Loucy (cell line): ENCODE measurements at regions not wholly inside any gene's neighbourhood (a gene's known extent, or its start where the extent isn't known, plus 50 kb on each side); places are given as distances from the start of the nearest gene placed in this dataset.

Experiments used
- H2AFZ ChIP-seq: fragments of 200-600 bp; sonication (generic); 2 replicates; pipeline ENCODE4 v1.6.0; 2016; ENCODE audit warnings: antibody characterized with exemption, mild to moderate bottlenecking, low read length, moderate library complexity
- H3F3A ChIP-seq: fragments of 200-600 bp; 2 replicates; pipeline ENCODE4 v1.6.0; 2016; ENCODE audit warnings: antibody characterized with exemption, low read depth, mild to moderate bottlenecking
- H3K27me3 ChIP-seq: fragments of 200-600 bp; sonication (generic); 2 replicates; pipeline ENCODE4 v1.6.1; 2014; ENCODE audit warnings: low read length, mild to moderate bottlenecking; ENCODE audit not compliant: insufficient read depth, poor library complexity, severe bottlenecking
- H3K36me3 ChIP-seq: fragments of 200-600 bp; sonication (generic); 2 replicates; pipeline ENCODE4 v1.6.1; 2016; ENCODE audit warnings: low read length; ENCODE audit not compliant: insufficient read depth
- H3K4me1 ChIP-seq: fragments of 200-600 bp; sonication (generic); 2 replicates; pipeline ENCODE4 v1.5.1; 2014; ENCODE audit warnings: low read length, mild to moderate bottlenecking; ENCODE audit not compliant: insufficient read depth, poor library complexity, severe bottlenecking
- H3K4me2 ChIP-seq: fragments of 200-600 bp; sonication (generic); 2 replicates; pipeline ENCODE4 v1.6.0; 2014; ENCODE audit warnings: antibody characterized with exemption, low read length, low read depth, mild to moderate bottlenecking; ENCODE audit not compliant: poor library complexity, severe bottlenecking
- H3K4me3 ChIP-seq: fragments of 200-600 bp; sonication (generic); 2 replicates; pipeline ENCODE4 v1.5.1; 2014; ENCODE audit warnings: low read length, mild to moderate bottlenecking, mixed read lengths; ENCODE audit not compliant: poor library complexity, severe bottlenecking
- H3K79me2 ChIP-seq: fragments of 200-600 bp; sonication (generic); 2 replicates; pipeline ENCODE4 v1.6.1; 2014; ENCODE audit warnings: low read length; ENCODE audit not compliant: insufficient read depth
- H3K9ac ChIP-seq: fragments of 200-600 bp; sonication (generic); 2 replicates; pipeline ENCODE4 v1.6.0; 2014; ENCODE audit warnings: mild to moderate bottlenecking, low read depth, low read length, moderate library complexity; ENCODE audit not compliant: poor library complexity, severe bottlenecking
- H3K9me2 ChIP-seq: fragments of 200-600 bp; sonication (generic); replicated peaks from 2 replicates; pipeline ENCODE4 v1.6.1; 2016; ENCODE audit warnings: low read depth, low read length, mixed read lengths
- H3K9me3 ChIP-seq: fragments of 200-600 bp; sonication (generic); 2 replicates; pipeline ENCODE4 v1.6.1; 2014; ENCODE audit warnings: mild to moderate bottlenecking, antibody characterized with exemption, low read length, low read depth; ENCODE audit not compliant: insufficient read depth
- H4K20me1 ChIP-seq: fragments of 200-600 bp; sonication (generic); 2 replicates; pipeline ENCODE4 v1.6.0; 2014; ENCODE audit warnings: antibody characterized with exemption, low read length, mild to moderate bottlenecking; ENCODE audit not compliant: insufficient read depth, poor library complexity, severe bottlenecking
- EZH2phosphoT487 ChIP-seq: fragments of 200-600 bp; IDR thresholded peaks from 2 replicates; pipeline ENCODE4 v1.6.1; 2018; ENCODE audit warnings: antibody characterized with exemption, mild to moderate bottlenecking, moderate library complexity, borderline replicate concordance
- TF ChIP-seq, protein P1 (sequence below): fragments of 200-600 bp; sonication (generic); conservative IDR thresholded peaks from 2 replicates; pipeline ENCODE4 v1.5.1; 2014; ENCODE audit warnings: mild to moderate bottlenecking, antibody characterized with exemption, low read length

DNA sequence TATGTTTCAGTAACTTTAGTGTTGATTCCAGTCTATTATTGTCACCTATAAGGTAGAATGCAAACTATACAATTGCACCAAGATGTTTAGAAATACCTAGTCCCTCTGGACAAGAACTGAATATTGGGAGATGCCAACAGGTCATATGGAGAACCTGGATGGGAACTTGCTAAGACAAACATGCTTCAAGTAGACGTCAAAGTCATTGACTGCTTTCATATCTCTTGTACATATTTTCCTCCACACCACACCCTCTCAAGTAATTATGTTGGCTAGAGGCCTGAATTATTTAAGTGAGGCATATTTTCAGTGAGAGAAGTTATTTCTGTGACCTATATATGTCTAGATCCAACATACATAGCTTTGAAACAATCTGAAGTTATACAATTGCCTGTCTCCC lies 453.3 kb downstream of the ELAVL2 start:
- Histone ChIP-seq H3K9me2 (no peaks in the 10 kb centered on the region), H2AFZ (no peak overlapping the region), H3K27me3 (no peaks in the 10 kb centered on the region), H3K9me3 (no peaks in the 10 kb centered on the region), H3K4me3 (no peak overlapping the region), H3K79me2 (no peaks in the 10 kb centered on the region), H3F3A (no peaks in the 10 kb centered on the region), H3K4me2 (no peak overlapping the region), H3K36me3 (no peaks in the 10 kb centered on the region), H3K9ac (no peak overlapping the region), H3K4me1 (no peaks in the 10 kb centered on the region), H4K20me1 (no peaks in the 10 kb centered on the region)
- TF ChIP-seq EZH2phosphoT487 = no peak
- TF ChIP-seq, protein P1, sequence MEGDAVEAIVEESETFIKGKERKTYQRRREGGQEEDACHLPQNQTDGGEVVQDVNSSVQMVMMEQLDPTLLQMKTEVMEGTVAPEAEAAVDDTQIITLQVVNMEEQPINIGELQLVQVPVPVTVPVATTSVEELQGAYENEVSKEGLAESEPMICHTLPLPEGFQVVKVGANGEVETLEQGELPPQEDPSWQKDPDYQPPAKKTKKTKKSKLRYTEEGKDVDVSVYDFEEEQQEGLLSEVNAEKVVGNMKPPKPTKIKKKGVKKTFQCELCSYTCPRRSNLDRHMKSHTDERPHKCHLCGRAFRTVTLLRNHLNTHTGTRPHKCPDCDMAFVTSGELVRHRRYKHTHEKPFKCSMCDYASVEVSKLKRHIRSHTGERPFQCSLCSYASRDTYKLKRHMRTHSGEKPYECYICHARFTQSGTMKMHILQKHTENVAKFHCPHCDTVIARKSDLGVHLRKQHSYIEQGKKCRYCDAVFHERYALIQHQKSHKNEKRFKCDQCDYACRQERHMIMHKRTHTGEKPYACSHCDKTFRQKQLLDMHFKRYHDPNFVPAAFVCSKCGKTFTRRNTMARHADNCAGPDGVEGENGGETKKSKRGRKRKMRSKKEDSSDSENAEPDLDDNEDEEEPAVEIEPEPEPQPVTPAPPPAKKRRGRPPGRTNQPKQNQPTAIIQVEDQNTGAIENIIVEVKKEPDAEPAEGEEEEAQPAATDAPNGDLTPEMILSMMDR = no peak

DNA sequence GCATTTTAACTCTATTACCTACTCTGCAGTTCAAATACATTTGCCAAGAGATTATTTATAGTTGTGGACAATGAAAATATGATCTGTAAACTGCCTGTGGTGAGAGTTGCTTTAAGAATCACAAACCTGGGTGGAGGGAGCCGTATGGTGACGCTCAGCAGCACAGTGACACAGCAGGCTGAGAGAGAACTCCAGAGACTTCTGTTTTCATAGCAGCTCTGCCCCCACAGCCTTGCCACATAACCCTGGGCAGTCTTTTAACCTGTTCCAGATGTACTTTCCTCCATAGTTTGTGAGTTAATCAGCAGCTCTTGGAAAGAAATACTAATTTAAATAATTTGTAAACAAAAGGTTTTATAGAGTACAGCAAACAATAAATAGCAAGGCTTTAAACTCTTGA lies 450.5 kb downstream of the ELAVL2 start:
- Histone ChIP-seq H3K9me2 (no peaks in the 10 kb centered on the region), H3K4me2 (no peak overlapping the region), H3K4me3 (no peak overlapping the region), H2AFZ (no peak overlapping the region), H3F3A (no peaks in the 10 kb centered on the region), H3K27me3 (no peaks in the 10 kb centered on the region), H3K4me1 (no peaks in the 10 kb centered on the region), H3K9me3 (no peaks in the 10 kb centered on the region), H4K20me1 (no peaks in the 10 kb centered on the region), H3K9ac (no peak overlapping the region), H3K36me3 (no peaks in the 10 kb centered on the region), H3K79me2 (no peaks in the 10 kb centered on the region)
- TF ChIP-seq, protein P1 = no peak
- TF ChIP-seq EZH2phosphoT487 = no peak

DNA sequence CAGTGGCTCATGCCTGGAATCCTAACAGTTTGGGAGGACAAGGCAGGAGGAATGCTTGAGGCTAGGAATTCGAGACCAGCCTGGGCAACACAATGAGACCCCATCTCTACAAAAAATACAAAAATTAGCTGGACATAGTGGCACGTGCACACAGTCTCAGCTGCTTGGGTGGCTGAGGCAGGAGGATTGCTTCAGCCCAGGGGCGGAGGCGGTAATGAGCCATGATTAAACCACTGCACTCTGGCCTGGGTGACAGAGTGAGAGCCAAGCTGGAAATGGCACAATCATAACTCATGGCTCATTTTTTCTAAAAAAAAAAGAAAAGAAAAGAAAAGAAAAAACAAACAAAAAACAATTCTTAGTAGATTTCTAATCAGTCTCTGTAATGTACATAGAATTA lies 446.2 kb downstream of the ELAVL2 start:
- no peak for TF ChIP-seq EZH2phosphoT487
- TF ChIP-seq, protein P1 = no peak
- Histone ChIP-seq H3K9ac (no peak overlapping the region), H3K27me3 (no peaks in the 10 kb centered on the region), H2AFZ (no peak overlapping the region), H3K79me2 (no peaks in the 10 kb centered on the region), H4K20me1 (no peaks in the 10 kb centered on the region), H3K36me3 (no peaks in the 10 kb centered on the region), H3K4me3 (no peak overlapping the region), H3K9me2 (no peaks in the 10 kb centered on the region), H3K9me3 (no peaks in the 10 kb centered on the region), H3K4me2 (no peak overlapping the region), H3F3A (no peaks in the 10 kb centered on the region), H3K4me1 (no peaks in the 10 kb centered on the region)
